Mesothelial cell of epicardium (in vitro differentiated cells): ENCODE measurements at regions not wholly inside any gene's neighbourhood (a gene's known extent, or its start where the extent isn't known, plus 50 kb on each side); places are given as distances from the start of the nearest gene placed in this dataset.
A peak's percentile ranks its signal among the peaks of the same experiment; 100 is the strongest.

ENCODE experiments used
- DNase-seq, 2 experiments: peaks; one replicate each; pipeline ENCODE4 v3.0.0; 2021; ENCODE audit warnings: low spot score in 2 of 2; ENCODE audit not compliant: unreplicated experiment in 2 of 2
- H3K27ac Mint-ChIP-seq: 2 replicates; pipeline ENCODE4 v1.8.0; 2021; ENCODE audit warnings: mixed read lengths
- H3K27me3 Mint-ChIP-seq: 2 replicates; pipeline ENCODE4 v1.8.0; 2021; ENCODE audit warnings: low read depth, mixed read lengths
- H3K36me3 Mint-ChIP-seq: 2 replicates; pipeline ENCODE4 v1.8.0; 2021; ENCODE audit warnings: mixed read lengths
- H3K4me1 Mint-ChIP-seq: 2 replicates; pipeline ENCODE4 v1.8.0; 2021; ENCODE audit warnings: mixed read lengths
- H3K4me3 Mint-ChIP-seq: 2 replicates; pipeline ENCODE4 v1.8.0; 2021; ENCODE audit warnings: mild to moderate bottlenecking, moderate library complexity, mixed read lengths
- H3K9me3 Mint-ChIP-seq: 2 replicates; pipeline ENCODE4 v1.8.0; 2021; ENCODE audit warnings: mixed read lengths
- CTCF ChIP-seq: fragments of 200-600 bp; sonication (generic); IDR thresholded peaks from one replicate; pipeline ENCODE4 v1.5.0; 2021; ENCODE audit warnings: antibody characterized with exemption; ENCODE audit not compliant: unreplicated experiment

- H3K27me3 Mint-ChIP-seq = no peaks in the 10 kb centered on the region
- H3K27ac Mint-ChIP-seq = no peak overlapping the region
- peaks cover 4% of the 10 kb centered on the region for H3K4me1 Mint-ChIP-seq
- no peaks in the 10 kb centered on the region for H3K36me3 Mint-ChIP-seq
- TF ChIP-seq CTCF = peak; percentile 64
- H3K4me3 Mint-ChIP-seq = no peak overlapping the region
- peaks cover 7% of the 10 kb centered on the region for H3K9me3 Mint-ChIP-seq
- DNase-seq = no peak
Measured at GRCh38 chr2:220185766-220186305, 558.4 kb downstream of the SLC4A3 start.

- H3K4me1 Mint-ChIP-seq = peaks cover 4% of the 10 kb centered on the region
- peaks cover 13% of the 10 kb centered on the region for H3K9me3 Mint-ChIP-seq
- no peak for TF ChIP-seq CTCF
- DNase-seq = no peak
- no peaks in the 10 kb centered on the region for H3K27me3 Mint-ChIP-seq
- H3K4me3 Mint-ChIP-seq = no peak overlapping the region
- H3K27ac Mint-ChIP-seq = no peak overlapping the region
- peaks cover 4% of the 10 kb centered on the region for H3K36me3 Mint-ChIP-seq
Measured at GRCh38 chr2:220188031-220188430, 560.6 kb downstream of the SLC4A3 start.

- Mint-ChIP-seq H3K27ac (no peak overlapping the region), H3K27me3 (no peaks in the 10 kb centered on the region), H3K36me3 (peaks cover 4% of the 10 kb centered on the region), H3K9me3 (peaks cover 19% of the 10 kb centered on the region), H3K4me1 (peaks cover 14% of the 10 kb centered on the region), H3K4me3 (no peak overlapping the region)
- DNase-seq = no peak
- TF ChIP-seq CTCF = no peak
Measured at GRCh38 chr2:220191031-220191430, 563.6 kb downstream of the SLC4A3 start.

GRCh38 chr2:220191737-220192136, 564.3 kb downstream of the SLC4A3 start:
- DNase-seq = no peak
- H3K27ac Mint-ChIP-seq = no peak overlapping the region
- H3K4me1 Mint-ChIP-seq = peaks cover 14% of the 10 kb centered on the region
- no peaks in the 10 kb centered on the region for H3K27me3 Mint-ChIP-seq
- no peak for TF ChIP-seq CTCF
- H3K36me3 Mint-ChIP-seq = peaks cover 4% of the 10 kb centered on the region
- H3K9me3 Mint-ChIP-seq = peaks cover 21% of the 10 kb centered on the region
- no peak overlapping the region for H3K4me3 Mint-ChIP-seq

GRCh38 chr2:220192994-220193753, 565.7 kb downstream of the SLC4A3 start:
- no peak for TF ChIP-seq CTCF
- Mint-ChIP-seq H3K4me1 (peaks cover 19% of the 10 kb centered on the region), H3K36me3 (peaks cover 4% of the 10 kb centered on the region), H3K9me3 (peaks cover 21% of the 10 kb centered on the region), H3K27ac (no peak overlapping the region), H3K4me3 (no peak overlapping the region), H3K27me3 (no peaks in the 10 kb centered on the region)
- DNase-seq = no peak
